GM18498 (cell line): ENCODE measurements at regions not wholly inside any gene's neighbourhood (a gene's known extent, or its start where the extent isn't known, plus 50 kb on each side); places are given as distances from the start of the nearest gene placed in this dataset.
A peak's percentile ranks its signal among the peaks of the same experiment; 100 is the strongest.
"Not testable (repeated sequence)": the region's sequence is repeated elsewhere in the genome, so short reads cannot be mapped to it uniquely, and the experiment has no call there.

Experiments used
- ATAC-seq: cut with Tn5 transposase; IDR thresholded peaks from one replicate; pipeline ENCODE4 v1.9.1; 2021; ENCODE audit warnings: mild to moderate bottlenecking, moderate library complexity; ENCODE audit not compliant: unreplicated experiment

- ATAC-seq: no peak
These were observed 119.3 kb upstream of the MDFIC start for GRCh38 chr7:114802632-114803031.

GRCh38 chr7:114806590-114807162, 115.2 kb upstream of the MDFIC start:
- ATAC-seq: no peak

GRCh38 chr7:114812570-114812969, 109.3 kb upstream of the MDFIC start:
- no peak for ATAC-seq

- ATAC-seq: no peak
These were observed 108.3 kb upstream of the MDFIC start for GRCh38 chr7:114813624-114814023.

GRCh38 chr7:114817036-114817435, 104.9 kb upstream of the MDFIC start:
- not testable (repeated sequence) for ATAC-seq

GRCh38 chr7:114818501-114818900, 103.4 kb upstream of the MDFIC start:
- no peak for ATAC-seq

GRCh38 chr7:114819616-114820362, 102.1 kb upstream of the MDFIC start:
- no peak for ATAC-seq

- ATAC-seq: no peak
These were observed 100.6 kb upstream of the MDFIC start for GRCh38 chr7:114821030-114821900.

- no peak for ATAC-seq
These were observed 99.8 kb upstream of the MDFIC start for GRCh38 chr7:114822131-114822530.

GRCh38 chr7:114822844-114823243, 99.0 kb upstream of the MDFIC start:
- ATAC-seq: no peak

- no peak for ATAC-seq
These were observed 98.6 kb upstream of the MDFIC start for GRCh38 chr7:114823290-114823689.

- ATAC-seq: no peak
These were observed 96.4 kb upstream of the MDFIC start for GRCh38 chr7:114825423-114825951.

GRCh38 chr7:114830952-114831351, 90.9 kb upstream of the MDFIC start:
- ATAC-seq: no peak

- ATAC-seq: peak; percentile 90
These were observed 88.8 kb upstream of the MDFIC start for GRCh38 chr7:114832906-114833595.

GRCh38 chr7:114835303-114835702, 86.6 kb upstream of the MDFIC start:
- no peak for ATAC-seq

GRCh38 chr7:114835861-114836260, 86.0 kb upstream of the MDFIC start:
- no peak for ATAC-seq

- no peak for ATAC-seq
These were observed 79.3 kb upstream of the MDFIC start for GRCh38 chr7:114842551-114843065.

GRCh38 chr7:114843102-114843501, 78.8 kb upstream of the MDFIC start:
- ATAC-seq: peak; percentile 79

- ATAC-seq: no peak
These were observed 70.4 kb upstream of the MDFIC start for GRCh38 chr7:114851406-114852061.

- no peak for ATAC-seq
These were observed 69.6 kb upstream of the MDFIC start for GRCh38 chr7:114852293-114852692.
